ENCODE measurements at regions not wholly inside any gene's neighbourhood (a gene's known extent, or its start where the extent isn't known, plus 50 kb on each side); places are given as distances from the start of the nearest gene placed in this dataset.
A peak's percentile ranks its signal among the peaks of the same experiment; 100 is the strongest.
"Not testable (repeated sequence)": the region's sequence is repeated elsewhere in the genome, so short reads cannot be mapped to it uniquely, and the experiment has no call there.

DNA sequence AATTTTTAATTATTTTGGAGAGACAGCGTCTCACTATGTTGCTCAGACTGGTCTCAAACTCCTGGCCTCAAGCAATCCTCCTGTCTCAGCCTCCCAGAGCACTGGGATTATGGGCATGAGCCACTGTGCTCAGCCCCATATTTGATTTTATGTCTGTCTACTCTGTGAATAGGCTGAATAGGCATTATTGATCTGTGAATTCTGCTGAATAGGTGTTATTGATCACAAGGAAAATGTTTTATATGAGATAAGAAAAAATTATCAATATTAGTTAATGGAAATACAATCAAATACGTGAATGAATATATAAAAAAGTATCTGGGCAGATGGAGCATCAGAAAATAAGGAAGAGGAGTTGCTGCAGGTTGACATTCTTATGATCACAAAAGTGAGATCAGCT, 483.4 kb upstream of the LARGE1 start:
- Histone ChIP-seq H3K9me3 (ENCODE audit: control insufficient read depth in 2 of 2, insufficient read depth in 1 of 2, low read length in 1 of 2) (no peaks in the 10 kb centered on the region), H3K27me3 (ENCODE audit: control insufficient read depth in 2 of 2, insufficient read depth in 1 of 2, low read length in 1 of 2) (no peaks in the 10 kb centered on the region), H3K4me3 (ENCODE audit: low read length in 2 of 2) (no peak overlapping the region), H3K27ac (ENCODE audit: low read depth in 1 of 2, low read length in 1 of 2) (no peak overlapping the region), H3K36me3 (ENCODE audit: control insufficient read depth in 2 of 2, insufficient read depth in 2 of 2, low read length in 1 of 2) (no peaks in the 10 kb centered on the region), H3K4me1 (ENCODE audit: control insufficient read depth in 2 of 2, insufficient read depth in 2 of 2, low read length in 2 of 2) (no peaks in the 10 kb centered on the region)
- WGBS = 83% methylated on average over 2 of the region's 2 CpGs
- DNase-seq (ENCODE audit: low read depth in 6 of 9, low spot score in 9 of 9) = no peak

DNA sequence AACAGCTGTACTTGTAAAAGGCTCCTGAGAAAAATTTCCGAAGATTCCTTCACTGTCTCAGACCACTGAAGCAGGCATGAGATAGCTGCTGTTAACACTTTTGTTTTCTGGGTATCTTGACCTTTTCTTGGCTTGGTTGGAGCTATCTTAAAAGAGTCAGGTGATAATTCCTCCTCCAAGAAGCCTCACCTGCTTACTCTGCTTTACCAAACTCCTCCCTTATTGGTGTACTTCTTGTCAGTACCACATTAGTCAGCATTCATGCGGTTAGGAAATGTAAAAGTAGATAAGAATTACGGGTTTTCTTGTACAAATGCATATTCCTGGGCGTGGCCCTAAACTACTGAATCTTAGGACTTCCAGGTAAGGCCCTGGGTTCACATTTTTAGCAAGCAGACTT, 489.8 kb upstream of the LARGE1 start:
- H3K4me1 ChIP-seq (ENCODE audit: control insufficient read depth in 2 of 2, insufficient read depth in 2 of 2, low read length in 2 of 2) = no peaks in the 10 kb centered on the region
- WGBS = 69% methylated on average over 4 of the region's 4 CpGs

DNA sequence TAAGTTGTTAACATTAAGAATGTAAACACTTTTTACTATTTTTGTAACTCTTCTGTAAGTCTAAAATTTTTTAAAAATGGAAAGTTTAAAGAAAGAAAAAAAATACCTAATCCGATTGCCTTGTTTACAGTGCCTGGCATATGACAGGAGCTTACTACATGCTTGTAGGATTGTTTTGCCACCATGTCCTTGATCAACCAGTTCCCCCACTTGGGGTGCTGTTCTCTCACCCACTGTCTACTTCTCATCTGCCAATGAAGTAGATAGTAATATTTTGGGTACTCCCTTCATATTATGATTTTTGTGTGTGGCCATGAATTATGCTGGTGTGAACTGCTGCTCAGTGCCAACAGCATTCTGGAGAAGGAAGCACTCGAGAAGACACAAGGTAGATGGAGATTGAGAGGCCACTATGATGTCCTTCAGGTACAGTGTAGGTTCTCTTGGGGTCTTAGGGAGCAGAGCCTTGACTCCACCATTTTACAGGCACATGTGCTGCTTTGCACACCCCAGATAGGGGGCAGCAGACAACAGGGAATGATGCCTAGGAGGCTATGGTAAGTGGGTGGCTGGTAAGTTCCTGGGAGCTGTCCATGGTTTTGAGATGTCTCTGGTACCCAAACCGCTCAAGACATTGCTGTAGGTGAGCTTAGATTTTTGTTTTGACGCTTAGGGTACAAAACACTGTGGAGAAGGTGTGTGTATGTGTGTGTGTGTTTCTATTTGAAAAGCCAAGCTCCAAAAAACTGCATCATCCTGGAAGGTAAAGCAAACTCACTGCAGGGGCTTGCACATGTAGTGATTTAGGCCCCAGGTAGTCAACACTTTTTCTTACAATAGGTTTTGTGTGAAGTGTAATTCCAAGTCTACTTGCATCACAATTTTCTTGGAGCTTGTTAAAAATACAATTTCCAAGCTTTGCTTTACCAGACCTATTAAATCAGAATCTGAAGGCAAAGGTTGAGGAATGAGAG, 494.5 kb upstream of the LARGE1 start:
- no peaks in the 10 kb centered on the region for H3K27me3 ChIP-seq (ENCODE audit: control insufficient read depth in 2 of 2, insufficient read depth in 1 of 2, low read length in 1 of 2)
- no peak overlapping the region for H3K27ac ChIP-seq (ENCODE audit: low read depth in 1 of 2, low read length in 1 of 2)
- H3K4me3 ChIP-seq (ENCODE audit: low read length in 2 of 2) = no peak overlapping the region
- H3K4me1 ChIP-seq (ENCODE audit: control insufficient read depth in 2 of 2, insufficient read depth in 2 of 2, low read length in 2 of 2) = no peaks in the 10 kb centered on the region
- no peaks in the 10 kb centered on the region for H3K9me3 ChIP-seq (ENCODE audit: control insufficient read depth in 2 of 2, insufficient read depth in 1 of 2, low read length in 1 of 2)
- peak in 5 of 9 donors; percentile 2 to 36 (median 12) for DNase-seq (ENCODE audit: low read depth in 6 of 9, low spot score in 9 of 9)
- H3K36me3 ChIP-seq (ENCODE audit: control insufficient read depth in 2 of 2, insufficient read depth in 2 of 2, low read length in 1 of 2) = no peaks in the 10 kb centered on the region
- 33% methylated on average over 4 of the region's 4 CpGs for WGBS

More for the DNA sequence above, 489.8 kb upstream of the LARGE1 start:
- DNase-seq (ENCODE audit: low read depth in 6 of 9, low spot score in 9 of 9) = no peak
- Histone ChIP-seq H3K4me3 (ENCODE audit: low read length in 2 of 2) (no peak overlapping the region), H3K27ac (ENCODE audit: low read depth in 1 of 2, low read length in 1 of 2) (no peak overlapping the region), H3K36me3 (ENCODE audit: control insufficient read depth in 2 of 2, insufficient read depth in 2 of 2, low read length in 1 of 2) (no peaks in the 10 kb centered on the region), H3K9me3 (ENCODE audit: control insufficient read depth in 2 of 2, insufficient read depth in 1 of 2, low read length in 1 of 2) (no peaks in the 10 kb centered on the region), H3K27me3 (ENCODE audit: control insufficient read depth in 2 of 2, insufficient read depth in 1 of 2, low read length in 1 of 2) (no peaks in the 10 kb centered on the region)

DNA sequence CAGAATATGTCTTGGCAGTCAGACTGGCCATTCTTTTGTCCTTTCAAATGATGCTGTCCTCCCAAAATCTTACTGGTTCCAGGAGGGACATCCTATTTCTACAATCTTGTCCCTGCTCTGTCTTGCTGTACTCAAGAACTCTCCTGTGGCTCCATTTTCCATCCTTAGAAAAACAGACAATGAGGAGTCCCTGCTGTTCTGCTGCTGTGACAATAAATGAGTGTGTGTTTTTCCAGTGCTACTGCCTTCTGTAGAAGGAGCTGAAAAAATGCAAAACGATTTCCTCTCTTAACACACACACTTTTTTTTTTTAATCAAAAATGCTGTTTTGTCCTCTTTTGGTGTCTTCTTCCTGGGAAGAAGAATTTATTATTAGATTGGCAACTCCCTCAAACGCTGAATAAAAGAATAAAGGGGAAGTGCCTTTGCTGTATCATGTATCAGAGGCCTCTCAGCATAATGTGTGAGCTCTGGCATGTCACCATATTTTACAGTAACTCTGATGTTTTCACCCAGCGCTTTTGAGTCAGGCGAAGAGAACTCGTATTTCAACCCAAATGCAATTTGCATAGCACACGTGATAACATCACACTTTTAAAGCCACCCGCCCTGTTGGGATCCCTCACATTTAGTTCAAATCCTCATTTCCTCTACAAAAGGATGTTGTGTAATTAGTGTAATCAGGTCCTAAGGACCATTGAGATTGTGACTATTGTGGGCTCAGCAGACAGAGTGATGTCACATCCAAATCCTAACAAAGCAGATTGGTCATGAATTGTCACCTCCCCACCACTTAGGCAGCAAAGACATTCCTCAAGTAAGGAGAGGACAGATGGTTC, 496.0 kb upstream of the LARGE1 start:
- no peaks in the 10 kb centered on the region for H3K27me3 ChIP-seq (ENCODE audit: control insufficient read depth in 2 of 2, insufficient read depth in 1 of 2, low read length in 1 of 2)
- no peaks in the 10 kb centered on the region for H3K4me1 ChIP-seq (ENCODE audit: control insufficient read depth in 2 of 2, insufficient read depth in 2 of 2, low read length in 2 of 2)
- H3K4me3 ChIP-seq (ENCODE audit: low read length in 2 of 2) = no peak overlapping the region
- no peaks in the 10 kb centered on the region for H3K9me3 ChIP-seq (ENCODE audit: control insufficient read depth in 2 of 2, insufficient read depth in 1 of 2, low read length in 1 of 2)
- H3K36me3 ChIP-seq (ENCODE audit: control insufficient read depth in 2 of 2, insufficient read depth in 2 of 2, low read length in 1 of 2) = no peaks in the 10 kb centered on the region
- no peak for DNase-seq (ENCODE audit: low read depth in 6 of 9, low spot score in 9 of 9)
- no peak overlapping the region for H3K27ac ChIP-seq (ENCODE audit: low read depth in 1 of 2, low read length in 1 of 2)
- 53% methylated on average over 7 of the region's 7 CpGs for WGBS

DNA sequence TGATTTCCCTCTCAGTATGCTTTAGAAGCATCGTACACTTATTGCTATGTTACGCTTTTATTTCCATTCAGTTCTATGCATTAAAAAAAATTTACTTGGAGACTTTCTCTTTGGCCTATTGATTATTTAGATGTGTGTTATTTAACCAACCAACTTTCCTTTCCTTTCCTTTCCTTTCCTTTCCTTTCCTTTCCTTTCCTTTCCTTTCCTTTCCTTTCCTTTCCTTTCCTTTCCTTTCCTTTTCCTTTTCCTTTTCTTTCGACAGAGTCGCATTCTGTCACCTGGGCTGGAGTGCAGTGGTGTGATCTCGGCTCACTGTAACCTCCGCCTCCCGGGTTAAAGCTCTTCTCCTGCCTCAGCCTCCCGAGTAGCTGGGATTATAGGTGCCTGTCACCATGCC, 502.7 kb upstream of the LARGE1 start:
- not testable (repeated sequence) for DNase-seq (ENCODE audit: low read depth in 6 of 9, low spot score in 9 of 9); H3K36me3 ChIP-seq (ENCODE audit: control insufficient read depth in 2 of 2, insufficient read depth in 2 of 2, low read length in 1 of 2); H3K9me3 ChIP-seq (ENCODE audit: control insufficient read depth in 2 of 2, insufficient read depth in 1 of 2, low read length in 1 of 2); H3K27me3 ChIP-seq (ENCODE audit: control insufficient read depth in 2 of 2, insufficient read depth in 1 of 2, low read length in 1 of 2); H3K4me1 ChIP-seq (ENCODE audit: control insufficient read depth in 2 of 2, insufficient read depth in 2 of 2, low read length in 2 of 2); H3K4me3 ChIP-seq (ENCODE audit: low read length in 2 of 2); H3K27ac ChIP-seq (ENCODE audit: low read depth in 1 of 2, low read length in 1 of 2)
- 90% methylated on average over 8 of the region's 8 CpGs for WGBS

DNA sequence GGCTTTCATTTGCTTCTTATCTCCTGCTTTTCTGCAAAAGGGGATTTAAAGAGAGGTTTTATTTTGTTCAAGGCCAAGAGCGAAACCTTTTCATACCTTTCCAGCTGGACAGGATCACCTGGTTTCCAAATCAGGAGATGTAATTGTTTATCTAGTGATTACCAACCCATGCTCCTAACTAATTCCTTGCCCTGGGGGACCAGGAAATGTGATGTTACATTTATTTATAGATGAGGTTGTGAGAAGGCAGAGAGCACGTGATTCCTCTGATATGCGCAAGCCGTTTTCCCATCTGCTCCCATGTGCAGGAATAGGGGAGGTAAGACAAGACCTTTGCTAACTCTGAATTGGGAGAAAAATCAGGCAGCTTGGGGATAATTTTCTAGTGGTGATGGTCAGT, 507.2 kb upstream of the LARGE1 start:
- Histone ChIP-seq H3K27me3 (ENCODE audit: control insufficient read depth in 2 of 2, insufficient read depth in 1 of 2, low read length in 1 of 2) (no peaks in the 10 kb centered on the region), H3K4me1 (ENCODE audit: control insufficient read depth in 2 of 2, insufficient read depth in 2 of 2, low read length in 2 of 2) (no peaks in the 10 kb centered on the region), H3K36me3 (ENCODE audit: control insufficient read depth in 2 of 2, insufficient read depth in 2 of 2, low read length in 1 of 2) (no peaks in the 10 kb centered on the region), H3K9me3 (ENCODE audit: control insufficient read depth in 2 of 2, insufficient read depth in 1 of 2, low read length in 1 of 2) (no peaks in the 10 kb centered on the region), H3K4me3 (ENCODE audit: low read length in 2 of 2) (no peak overlapping the region), H3K27ac (ENCODE audit: low read depth in 1 of 2, low read length in 1 of 2) (no peak overlapping the region)
- WGBS = 84% methylated on average over 4 of the region's 4 CpGs
- no peak for DNase-seq (ENCODE audit: low read depth in 6 of 9, low spot score in 9 of 9)

DNA sequence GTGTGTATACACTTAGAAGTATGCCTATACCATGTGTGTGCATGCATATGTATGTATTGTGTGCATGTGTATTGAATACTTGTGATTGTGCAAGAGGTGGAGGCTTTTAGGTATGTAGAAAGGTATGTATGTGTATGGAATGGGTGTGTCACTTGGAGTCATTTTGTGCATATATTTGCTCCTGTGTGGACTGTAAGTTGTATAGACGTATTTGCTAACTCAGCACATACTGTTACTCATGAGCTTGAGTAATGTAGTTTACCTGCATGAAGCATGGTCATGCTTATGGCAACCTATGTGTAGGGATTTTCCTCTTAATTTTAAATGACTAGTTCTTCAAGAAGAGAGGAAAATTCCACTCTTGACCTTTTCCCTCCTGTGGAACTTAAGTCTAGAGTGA, 507.6 kb upstream of the LARGE1 start:
- H3K27ac ChIP-seq (ENCODE audit: low read depth in 1 of 2, low read length in 1 of 2) = no peak overlapping the region
- no peak for DNase-seq (ENCODE audit: low read depth in 6 of 9, low spot score in 9 of 9)
- H3K4me3 ChIP-seq (ENCODE audit: low read length in 2 of 2) = no peak overlapping the region
- no peaks in the 10 kb centered on the region for H3K27me3 ChIP-seq (ENCODE audit: control insufficient read depth in 2 of 2, insufficient read depth in 1 of 2, low read length in 1 of 2)
- no peaks in the 10 kb centered on the region for H3K4me1 ChIP-seq (ENCODE audit: control insufficient read depth in 2 of 2, insufficient read depth in 2 of 2, low read length in 2 of 2)
- H3K36me3 ChIP-seq (ENCODE audit: control insufficient read depth in 2 of 2, insufficient read depth in 2 of 2, low read length in 1 of 2) = no peaks in the 10 kb centered on the region
- H3K9me3 ChIP-seq (ENCODE audit: control insufficient read depth in 2 of 2, insufficient read depth in 1 of 2, low read length in 1 of 2) = no peaks in the 10 kb centered on the region
- WGBS = 86% methylated on average over 1 of the region's 1 CpG

DNA sequence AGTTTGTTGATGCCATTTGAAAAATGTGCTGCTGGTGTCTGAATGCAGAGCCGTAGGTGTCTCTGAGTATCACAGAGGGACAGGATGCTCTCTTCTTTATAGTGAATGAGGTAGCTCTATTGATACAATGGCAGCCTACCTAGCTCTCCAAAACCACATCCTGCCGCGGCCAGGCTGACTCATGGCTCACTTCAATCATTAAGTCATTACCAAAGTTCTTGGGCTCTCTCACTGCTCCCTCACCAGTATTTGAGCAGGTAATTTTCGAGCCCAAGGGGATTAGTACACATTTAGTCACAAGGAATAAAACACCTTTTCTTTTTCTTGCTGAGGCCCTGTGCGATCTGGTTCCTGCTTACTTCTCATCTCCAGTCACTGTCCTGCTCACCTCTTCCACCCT, 509.0 kb upstream of the LARGE1 start:
- Histone ChIP-seq H3K9me3 (ENCODE audit: control insufficient read depth in 2 of 2, insufficient read depth in 1 of 2, low read length in 1 of 2) (no peaks in the 10 kb centered on the region), H3K27ac (ENCODE audit: low read depth in 1 of 2, low read length in 1 of 2) (no peak overlapping the region), H3K4me1 (ENCODE audit: control insufficient read depth in 2 of 2, insufficient read depth in 2 of 2, low read length in 2 of 2) (no peaks in the 10 kb centered on the region), H3K36me3 (ENCODE audit: control insufficient read depth in 2 of 2, insufficient read depth in 2 of 2, low read length in 1 of 2) (no peaks in the 10 kb centered on the region), H3K27me3 (ENCODE audit: control insufficient read depth in 2 of 2, insufficient read depth in 1 of 2, low read length in 1 of 2) (no peaks in the 10 kb centered on the region), H3K4me3 (ENCODE audit: low read length in 2 of 2) (no peak overlapping the region)
- 88% methylated on average over 5 of the region's 5 CpGs for WGBS
- DNase-seq (ENCODE audit: low read depth in 6 of 9, low spot score in 9 of 9) = no peak

GRCh38 chr22:34430386-34430785, 510.1 kb upstream of the LARGE1 start:
- Histone ChIP-seq H3K27ac (ENCODE audit: low read depth in 1 of 2, low read length in 1 of 2) (no peak overlapping the region), H3K9me3 (ENCODE audit: control insufficient read depth in 2 of 2, insufficient read depth in 1 of 2, low read length in 1 of 2) (no peaks in the 10 kb centered on the region), H3K36me3 (ENCODE audit: control insufficient read depth in 2 of 2, insufficient read depth in 2 of 2, low read length in 1 of 2) (no peaks in the 10 kb centered on the region), H3K27me3 (ENCODE audit: control insufficient read depth in 2 of 2, insufficient read depth in 1 of 2, low read length in 1 of 2) (no peaks in the 10 kb centered on the region), H3K4me1 (ENCODE audit: control insufficient read depth in 2 of 2, insufficient read depth in 2 of 2, low read length in 2 of 2) (no peaks in the 10 kb centered on the region), H3K4me3 (ENCODE audit: low read length in 2 of 2) (no peak overlapping the region)
- 82% methylated on average over 2 of the region's 2 CpGs for WGBS
- no peak for DNase-seq (ENCODE audit: low read depth in 6 of 9, low spot score in 9 of 9)

Measured in thymus (tissue), 11 donors.